ENCODE measurements at regions not wholly inside any gene's neighbourhood (a gene's known extent, or its start where the extent isn't known, plus 50 kb on each side); places are given as distances from the start of the nearest gene placed in this dataset.

GRCh38 chr1:214837376-214837775 is 234.4 kb downstream of the CENPF start:
- no peaks in the 10 kb centered on the region for H3K36me3 ChIP-seq (ENCODE audit: insufficient read depth in 1 of 2, low read depth in 1 of 2)
- ATAC-seq, result no peak
- WGBS, 3 donors, result 84 to 92% (median 85%) methylated on average over 2 of the region's 2 CpGs

GRCh38 chr1:214838351-214838750 is 235.4 kb downstream of the CENPF start:
- Histone ChIP-seq H3K4me1 (no peaks in the 10 kb centered on the region), H3K27me3 (ENCODE audit: insufficient read depth in 3 of 3, low read length in 2 of 3) (peaks cover 0 to 3% (median 0%) of the 10 kb centered on the region in 3 donors), H3K27ac (no peak overlapping the region), H3K9me3 (no peaks in the 10 kb centered on the region), H3K4me3 (no peak overlapping the region), H3K36me3 (ENCODE audit: insufficient read depth in 1 of 2, low read depth in 1 of 2) (no peaks in the 10 kb centered on the region)
- DNase-seq (no peak), ATAC-seq (no peak)
- TF ChIP-seq CTCF (IDR thresholded peaks at IDR 0.05), result no peak
- intact Hi-C loops (cut with DNase I), result no loop called here
- WGBS, 3 donors, result 50 to 56% (median 51%) methylated on average over 3 of the region's 3 CpGs

More at GRCh38 chr1:214837376-214837775, 234.4 kb downstream of the CENPF start:
- DNase-seq, result no peak
- no peak overlapping the region for H3K27ac ChIP-seq
- no peaks in the 10 kb centered on the region for H3K4me1 ChIP-seq
- H3K27me3 ChIP-seq (ENCODE audit: insufficient read depth in 3 of 3, low read length in 2 of 3), result peaks cover 0 to 3% (median 0%) of the 10 kb centered on the region in 3 donors
- no peak for TF ChIP-seq CTCF (IDR thresholded peaks at IDR 0.05)
- no peaks in the 10 kb centered on the region for H3K9me3 ChIP-seq
- no peak overlapping the region for H3K4me3 ChIP-seq
- intact Hi-C loops (cut with DNase I), result no loop called here

- no peak for ATAC-seq
- intact Hi-C loops (cut with DNase I), result no loop called here
Measured at GRCh38 chr1:214840356-214840755, 237.4 kb downstream of the CENPF start.

GRCh38 chr1:214842856-214843255 is 239.7 kb upstream of the KCNK2 start:
- intact Hi-C loops (cut with DNase I), result no loop called here
- Histone ChIP-seq H3K27me3 (ENCODE audit: insufficient read depth in 3 of 3, low read length in 2 of 3) (peaks cover 0 to 3% (median 0%) of the 10 kb centered on the region in 3 donors), H3K4me1 (no peaks in the 10 kb centered on the region), H3K9me3 (no peaks in the 10 kb centered on the region), H3K36me3 (ENCODE audit: insufficient read depth in 1 of 2, low read depth in 1 of 2) (no peaks in the 10 kb centered on the region), H3K4me3 (no peak overlapping the region), H3K27ac (no peak overlapping the region)
- no peak for DNase-seq
- ATAC-seq, result no peak
- WGBS, 3 donors, result 88 to 90% (median 90%) methylated on average over 2 of the region's 2 CpGs
- TF ChIP-seq CTCF (IDR thresholded peaks at IDR 0.05), result no peak

More at GRCh38 chr1:214840356-214840755, 237.4 kb downstream of the CENPF start:
- DNase-seq, result no peak
- 54 to 61% (median 55%) methylated on average over 3 of the region's 3 CpGs for WGBS, 3 donors
- no peak for TF ChIP-seq CTCF (IDR thresholded peaks at IDR 0.05)
- Histone ChIP-seq H3K27ac (no peak overlapping the region), H3K4me3 (no peak overlapping the region), H3K27me3 (ENCODE audit: insufficient read depth in 3 of 3, low read length in 2 of 3) (peaks cover 0 to 3% (median 0%) of the 10 kb centered on the region in 3 donors), H3K36me3 (ENCODE audit: insufficient read depth in 1 of 2, low read depth in 1 of 2) (no peaks in the 10 kb centered on the region), H3K9me3 (no peaks in the 10 kb centered on the region), H3K4me1 (no peaks in the 10 kb centered on the region)

- DNase-seq, result no peak
- intact Hi-C loops (cut with DNase I), result no loop called here
- H3K9me3 ChIP-seq, result no peaks in the 10 kb centered on the region
- no peak overlapping the region for H3K4me3 ChIP-seq
- peaks cover 0 to 3% (median 0%) of the 10 kb centered on the region in 3 donors for H3K27me3 ChIP-seq (ENCODE audit: insufficient read depth in 3 of 3, low read length in 2 of 3)
- ATAC-seq, result no peak
- H3K27ac ChIP-seq, result no peak overlapping the region
- TF ChIP-seq CTCF (IDR thresholded peaks at IDR 0.05), result no peak
- no peaks in the 10 kb centered on the region for H3K36me3 ChIP-seq (ENCODE audit: insufficient read depth in 1 of 2, low read depth in 1 of 2)
- no peaks in the 10 kb centered on the region for H3K4me1 ChIP-seq
Measured at GRCh38 chr1:214843281-214843680, 239.3 kb upstream of the KCNK2 start.

All from psoas muscle (tissue), 7 donors.